ENCODE measurements at regions not wholly inside any gene's neighbourhood (a gene's known extent, or its start where the extent isn't known, plus 50 kb on each side); places are given as distances from the start of the nearest gene placed in this dataset.

DNA sequence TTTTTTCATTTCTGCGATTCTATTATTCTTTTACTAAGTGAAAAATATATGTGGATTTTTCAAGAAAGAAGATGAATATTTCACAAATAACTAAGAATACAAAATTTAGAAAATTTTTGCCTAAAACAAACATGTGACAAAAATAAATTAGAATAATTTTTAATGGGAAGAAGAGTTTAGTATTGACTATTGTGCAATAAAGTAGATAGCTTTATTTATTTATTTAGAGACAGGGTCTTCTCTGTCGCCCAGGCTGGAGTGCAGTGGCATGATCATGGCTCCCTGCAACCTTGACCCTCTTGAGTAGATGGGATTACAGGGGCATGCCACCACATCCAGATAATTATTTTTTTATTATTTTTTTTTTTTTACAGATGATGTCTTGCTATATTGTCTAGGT is 95.3 kb upstream of the PAQR3 start (continued):
- TF ChIP-seq, protein P1, sequence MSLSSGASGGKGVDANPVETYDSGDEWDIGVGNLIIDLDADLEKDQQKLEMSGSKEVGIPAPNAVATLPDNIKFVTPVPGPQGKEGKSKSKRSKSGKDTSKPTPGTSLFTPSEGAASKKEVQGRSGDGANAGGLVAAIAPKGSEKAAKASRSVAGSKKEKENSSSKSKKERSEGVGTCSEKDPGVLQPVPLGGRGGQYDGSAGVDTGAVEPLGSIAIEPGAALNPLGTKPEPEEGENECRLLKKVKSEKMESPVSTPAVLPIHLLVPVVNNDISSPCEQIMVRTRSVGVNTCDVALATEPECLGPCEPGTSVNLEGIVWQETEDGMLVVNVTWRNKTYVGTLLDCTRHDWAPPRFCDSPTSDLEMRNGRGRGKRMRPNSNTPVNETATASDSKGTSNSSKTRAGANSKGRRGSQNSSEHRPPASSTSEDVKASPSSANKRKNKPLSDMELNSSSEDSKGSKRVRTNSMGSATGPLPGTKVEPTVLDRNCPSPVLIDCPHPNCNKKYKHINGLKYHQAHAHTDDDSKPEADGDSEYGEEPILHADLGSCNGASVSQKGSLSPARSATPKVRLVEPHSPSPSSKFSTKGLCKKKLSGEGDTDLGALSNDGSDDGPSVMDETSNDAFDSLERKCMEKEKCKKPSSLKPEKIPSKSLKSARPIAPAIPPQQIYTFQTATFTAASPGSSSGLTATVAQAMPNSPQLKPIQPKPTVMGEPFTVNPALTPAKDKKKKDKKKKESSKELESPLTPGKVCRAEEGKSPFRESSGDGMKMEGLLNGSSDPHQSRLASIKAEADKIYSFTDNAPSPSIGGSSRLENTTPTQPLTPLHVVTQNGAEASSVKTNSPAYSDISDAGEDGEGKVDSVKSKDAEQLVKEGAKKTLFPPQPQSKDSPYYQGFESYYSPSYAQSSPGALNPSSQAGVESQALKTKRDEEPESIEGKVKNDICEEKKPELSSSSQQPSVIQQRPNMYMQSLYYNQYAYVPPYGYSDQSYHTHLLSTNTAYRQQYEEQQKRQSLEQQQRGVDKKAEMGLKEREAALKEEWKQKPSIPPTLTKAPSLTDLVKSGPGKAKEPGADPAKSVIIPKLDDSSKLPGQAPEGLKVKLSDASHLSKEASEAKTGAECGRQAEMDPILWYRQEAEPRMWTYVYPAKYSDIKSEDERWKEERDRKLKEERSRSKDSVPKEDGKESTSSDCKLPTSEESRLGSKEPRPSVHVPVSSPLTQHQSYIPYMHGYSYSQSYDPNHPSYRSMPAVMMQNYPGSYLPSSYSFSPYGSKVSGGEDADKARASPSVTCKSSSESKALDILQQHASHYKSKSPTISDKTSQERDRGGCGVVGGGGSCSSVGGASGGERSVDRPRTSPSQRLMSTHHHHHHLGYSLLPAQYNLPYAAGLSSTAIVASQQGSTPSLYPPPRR (CRISPR knock-in tag; IDR thresholded peaks at IDR 0.05; ENCODE audit: borderline replicate concordance), result no peak
- no peak for TF ChIP-seq BRD9 (IDR thresholded peaks at IDR 0.05; ENCODE audit: low read depth, partially characterized antibody)

DNA sequence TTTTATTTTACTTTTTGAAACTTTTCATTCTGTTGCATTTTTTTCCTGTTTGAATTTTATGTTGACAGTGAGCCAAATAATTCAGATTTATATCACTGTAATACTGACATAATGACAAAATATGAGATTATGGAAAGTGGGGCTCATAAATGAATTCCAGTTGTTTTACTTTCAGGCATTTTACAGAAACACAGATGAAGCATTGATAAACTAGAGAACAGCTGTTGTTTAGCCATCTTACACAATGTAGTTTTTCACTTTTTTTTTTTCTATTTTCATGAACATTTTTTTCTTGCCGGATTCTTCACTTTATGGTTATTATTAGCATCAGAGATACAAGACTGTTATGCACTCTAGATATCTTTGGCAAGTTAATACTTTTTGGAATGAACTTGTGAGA is 91.7 kb upstream of the PAQR3 start:
- WGBS (ENCODE audit: insufficient coverage, low coverage, missing lambda C conversion rate), result 19% methylated on average over 1 of the region's 1 CpG
- no peaks in the 10 kb centered on the region for H3K79me2 ChIP-seq (ENCODE audit: control insufficient read depth, insufficient read depth, low read length)
- in situ Hi-C loops (cut with MboI), result no loop called here
- FAIRE-seq (no peak), DNase-seq (ENCODE audit: extremely low read depth in 1 of 4, low spot score in 3 of 4) (no peak), ATAC-seq (no peak)
- CTCF ChIA-PET (ENCODE audit: low intra/inter-chr PET ratio), result no interaction called here
- H3K9ac ChIP-seq (ENCODE audit: insufficient read depth in 1 of 2, low read depth in 2 of 2, low read length in 2 of 2), result no peak overlapping the region
- no peaks in the 10 kb centered on the region for H3K36me3 ChIP-seq (ENCODE audit: control insufficient read depth, insufficient read depth, low read length)
- no TSS peak for BruUV-seq (replicated peaks)
- H4K20me1 ChIP-seq (replicated peaks; ENCODE audit: control insufficient read depth, insufficient read depth, low read length), result no peaks in the 10 kb centered on the region
- H3K9me3 ChIP-seq (replicated peaks; ENCODE audit: control insufficient read depth, insufficient read depth, low read depth, low read length), result no peaks in the 10 kb centered on the region
- POLR2A ChIA-PET, result interaction anchor here (1.3 kb wide), 2 partner anchors 23 to 46 kb away, joined by 3 read pairs; no protein-coding TSS in a partner anchor
- no peaks in the 10 kb centered on the region for H3K9me1 ChIP-seq (ENCODE audit: control insufficient read depth, insufficient read depth, low read length)
- no peak overlapping the region for H3K27ac ChIP-seq (ENCODE audit: extremely low read depth, low read depth, low read length)
- no peak overlapping the region for H3K4me2 ChIP-seq (ENCODE audit: insufficient read depth, low read length)
- H3K27me3 ChIP-seq (ENCODE audit: control insufficient read depth in 2 of 2, insufficient read depth in 2 of 2, low read length in 2 of 2), result no peaks in the 10 kb centered on the region
- no peak overlapping the region for H3K4me3 ChIP-seq
- TF ChIP-seq CBX1 (IDR thresholded peaks at IDR 0.05; ENCODE audit: low read depth) (no peak), BRCA1 (IDR thresholded peaks at IDR 0.05) (no peak), BRCA1 (CRISPR knock-in tag; IDR thresholded peaks at IDR 0.05) (no peak), ZNF324 (CRISPR knock-in tag; IDR thresholded peaks at IDR 0.05) (no peak), CBX2 (IDR thresholded peaks at IDR 0.05; ENCODE audit: insufficient read depth, low read length, poor library complexity, severe bottlenecking) (no peak), ZNF766 (CRISPR knock-in tag; conservative IDR thresholded peaks at IDR 0.05) (no peak), LEF1 (IDR thresholded peaks at IDR 0.05) (no peak), GTF2A2 (tag; IDR thresholded peaks at IDR 0.05) (no peak), ZNF224 (CRISPR knock-in tag; IDR thresholded peaks at IDR 0.05) (no peak), ZNF507 (tag; conservative IDR thresholded peaks at IDR 0.05) (no peak), TBL1XR1 (IDR thresholded peaks at IDR 0.05; ENCODE audit: low read length in 2 of 2) (no peak)
- TF ChIP-seq, protein P1 (CRISPR knock-in tag; IDR thresholded peaks at IDR 0.05; ENCODE audit: borderline replicate concordance), result no peak
- intact Hi-C loops (cut with micrococcal nuclease), result no loop called here
- no peak overlapping the region for H2AFZ ChIP-seq (ENCODE audit: low read depth, low read length)
- H3K4me1 ChIP-seq (replicated peaks in 1 of 2; ENCODE audit: control insufficient read depth in 2 of 2, insufficient read depth in 2 of 2, low read length in 2 of 2), result no peaks in the 10 kb centered on the region

All from K562 (cell line).